OCI-LY7 (cell line): ENCODE measurements at regions not wholly inside any gene's neighbourhood (a gene's known extent, or its start where the extent isn't known, plus 50 kb on each side); places are given as distances from the start of the nearest gene placed in this dataset.

Experiments
- CTCF ChIP-seq: fragments of 200-600 bp; sonication (generic); conservative IDR thresholded peaks from 2 replicates; pipeline ENCODE4 v1.5.1; 2014; ENCODE audit warnings: mild to moderate bottlenecking, antibody characterized with exemption, low read length, moderate library complexity, mixed read lengths
- EZH2phosphoT487 ChIP-seq: fragments of 200-600 bp; sonication (generic); IDR thresholded peaks from 2 replicates; pipeline ENCODE4 v1.6.1; 2018; ENCODE audit warnings: low read depth, borderline replicate concordance, mild to moderate bottlenecking, mixed run types, antibody characterized with exemption, low read length, moderate library complexity, mixed read lengths

GRCh38 chr10:60490013-60490412 is 100.3 kb upstream of the ANK3 start:
- TF ChIP-seq CTCF = no peak
- TF ChIP-seq EZH2phosphoT487 = no peak
